ENCODE measurements at regions not wholly inside any gene's neighbourhood (a gene's known extent, or its start where the extent isn't known, plus 50 kb on each side); places are given as distances from the start of the nearest gene placed in this dataset.
"Not testable (repeated sequence)": the region's sequence is repeated elsewhere in the genome, so short reads cannot be mapped to it uniquely, and the experiment has no call there.

GRCh38 chr4:31880837-31881236 lies 1160.7 kb downstream of the PCDH7 start:
- TF ChIP-seq, protein P1, sequence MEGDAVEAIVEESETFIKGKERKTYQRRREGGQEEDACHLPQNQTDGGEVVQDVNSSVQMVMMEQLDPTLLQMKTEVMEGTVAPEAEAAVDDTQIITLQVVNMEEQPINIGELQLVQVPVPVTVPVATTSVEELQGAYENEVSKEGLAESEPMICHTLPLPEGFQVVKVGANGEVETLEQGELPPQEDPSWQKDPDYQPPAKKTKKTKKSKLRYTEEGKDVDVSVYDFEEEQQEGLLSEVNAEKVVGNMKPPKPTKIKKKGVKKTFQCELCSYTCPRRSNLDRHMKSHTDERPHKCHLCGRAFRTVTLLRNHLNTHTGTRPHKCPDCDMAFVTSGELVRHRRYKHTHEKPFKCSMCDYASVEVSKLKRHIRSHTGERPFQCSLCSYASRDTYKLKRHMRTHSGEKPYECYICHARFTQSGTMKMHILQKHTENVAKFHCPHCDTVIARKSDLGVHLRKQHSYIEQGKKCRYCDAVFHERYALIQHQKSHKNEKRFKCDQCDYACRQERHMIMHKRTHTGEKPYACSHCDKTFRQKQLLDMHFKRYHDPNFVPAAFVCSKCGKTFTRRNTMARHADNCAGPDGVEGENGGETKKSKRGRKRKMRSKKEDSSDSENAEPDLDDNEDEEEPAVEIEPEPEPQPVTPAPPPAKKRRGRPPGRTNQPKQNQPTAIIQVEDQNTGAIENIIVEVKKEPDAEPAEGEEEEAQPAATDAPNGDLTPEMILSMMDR (IDR thresholded peaks at IDR 0.05) = not testable (repeated sequence)
- not testable (repeated sequence) for TF ChIP-seq POLR2A (IDR thresholded peaks at IDR 0.05; ENCODE audit: low read depth); POLR2AphosphoS5 (IDR thresholded peaks at IDR 0.05)
